NCI-H2227 treated with DMSO at 0.1 percent for 48 hours (cell line): ENCODE measurements at regions not wholly inside any gene's neighbourhood (a gene's known extent, or its start where the extent isn't known, plus 50 kb on each side); places are given as distances from the start of the nearest gene placed in this dataset.

Experiments used
- DNase-seq: peaks from one replicate; lab custom pipeline; 2025; lab: John Stamatoyannopoulos, UW

DNA sequence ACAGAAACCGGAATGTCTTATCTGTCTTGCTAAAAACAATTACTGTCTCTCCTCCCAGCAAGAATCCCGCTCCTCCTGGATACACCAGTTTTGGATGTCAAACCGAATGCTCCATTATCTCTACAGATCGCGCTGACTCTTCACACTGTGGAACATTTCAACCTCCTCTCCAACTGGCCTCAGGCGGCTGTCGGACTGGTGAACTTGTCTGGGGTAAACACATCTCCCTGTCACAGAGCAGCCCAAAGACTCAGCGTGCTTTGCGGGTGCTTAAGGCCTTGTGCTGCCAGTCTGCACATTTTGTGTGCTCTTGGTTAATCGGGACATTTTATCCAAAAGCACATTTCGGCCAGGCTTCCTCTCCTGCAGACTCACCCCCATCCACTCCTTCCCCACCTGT is 173.1 kb downstream of the ICOS start:
- DNase-seq, result peak; percentile 29

DNA sequence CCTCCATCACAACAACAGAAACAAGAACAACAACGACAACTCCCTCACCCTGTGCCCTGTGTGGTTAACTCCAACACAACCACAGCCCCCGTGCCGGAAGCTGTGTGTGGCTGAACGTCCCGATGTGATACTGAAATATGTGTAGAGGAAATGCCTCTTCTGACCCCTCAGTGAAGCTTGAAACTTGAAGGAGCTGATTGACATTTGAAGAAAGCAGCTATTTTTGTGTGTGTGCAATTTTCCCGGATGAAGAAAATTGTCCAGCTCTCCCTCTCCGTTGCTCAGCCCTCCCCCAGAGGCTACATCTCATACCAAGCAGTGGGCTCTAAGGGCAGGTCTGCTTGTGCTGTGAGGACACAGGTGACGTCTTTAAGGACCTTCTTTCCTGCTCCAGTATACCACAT is 173.8 kb downstream of the ICOS start:
- peak; percentile 84 for DNase-seq

- DNase-seq, result no peak
Observed at GRCh38 chr2:204110751-204111516, 174.4 kb downstream of the ICOS start.

GRCh38 chr2:204112084-204112770 is 175.7 kb downstream of the ICOS start:
- no peak for DNase-seq

DNA sequence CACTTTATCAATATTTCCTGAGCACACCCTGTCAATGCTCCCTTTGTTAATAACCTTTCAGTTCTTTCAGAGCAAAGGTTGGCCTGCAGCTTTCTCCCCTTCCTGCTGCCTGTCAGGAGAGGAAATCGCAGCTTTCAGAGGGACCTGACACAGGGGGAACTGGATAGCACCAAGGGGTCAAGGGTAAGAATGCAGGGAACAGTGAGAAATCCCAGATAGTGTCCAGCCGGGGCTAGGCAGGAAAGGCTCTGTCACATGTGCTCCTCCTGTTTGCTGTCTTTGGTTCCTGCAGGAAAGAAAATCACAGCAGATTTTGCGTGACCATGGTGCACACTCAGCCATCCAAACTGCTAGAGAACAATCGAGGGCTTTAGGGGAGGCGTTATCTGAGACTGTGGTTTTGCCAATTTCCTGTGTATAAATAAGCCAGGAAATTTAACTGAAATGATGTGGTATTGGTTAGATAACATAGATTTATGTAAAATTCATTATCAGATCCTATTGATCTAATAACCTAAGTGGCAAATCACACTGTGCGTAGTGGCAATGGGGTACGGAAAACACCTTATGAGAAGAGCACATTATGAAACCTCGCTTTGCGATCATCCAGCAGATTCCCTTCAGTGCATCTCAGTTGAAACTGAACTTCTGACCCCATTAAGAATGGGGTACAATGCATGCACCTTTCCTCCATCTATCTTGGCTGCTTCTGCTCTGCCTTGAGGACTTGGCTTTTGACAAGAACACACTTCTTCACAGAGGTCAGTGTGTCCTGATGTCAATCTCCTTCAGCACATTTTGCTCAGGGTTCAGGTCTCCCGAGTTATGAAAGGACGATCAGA is 178.0 kb downstream of the ICOS start:
- no peak for DNase-seq

DNA sequence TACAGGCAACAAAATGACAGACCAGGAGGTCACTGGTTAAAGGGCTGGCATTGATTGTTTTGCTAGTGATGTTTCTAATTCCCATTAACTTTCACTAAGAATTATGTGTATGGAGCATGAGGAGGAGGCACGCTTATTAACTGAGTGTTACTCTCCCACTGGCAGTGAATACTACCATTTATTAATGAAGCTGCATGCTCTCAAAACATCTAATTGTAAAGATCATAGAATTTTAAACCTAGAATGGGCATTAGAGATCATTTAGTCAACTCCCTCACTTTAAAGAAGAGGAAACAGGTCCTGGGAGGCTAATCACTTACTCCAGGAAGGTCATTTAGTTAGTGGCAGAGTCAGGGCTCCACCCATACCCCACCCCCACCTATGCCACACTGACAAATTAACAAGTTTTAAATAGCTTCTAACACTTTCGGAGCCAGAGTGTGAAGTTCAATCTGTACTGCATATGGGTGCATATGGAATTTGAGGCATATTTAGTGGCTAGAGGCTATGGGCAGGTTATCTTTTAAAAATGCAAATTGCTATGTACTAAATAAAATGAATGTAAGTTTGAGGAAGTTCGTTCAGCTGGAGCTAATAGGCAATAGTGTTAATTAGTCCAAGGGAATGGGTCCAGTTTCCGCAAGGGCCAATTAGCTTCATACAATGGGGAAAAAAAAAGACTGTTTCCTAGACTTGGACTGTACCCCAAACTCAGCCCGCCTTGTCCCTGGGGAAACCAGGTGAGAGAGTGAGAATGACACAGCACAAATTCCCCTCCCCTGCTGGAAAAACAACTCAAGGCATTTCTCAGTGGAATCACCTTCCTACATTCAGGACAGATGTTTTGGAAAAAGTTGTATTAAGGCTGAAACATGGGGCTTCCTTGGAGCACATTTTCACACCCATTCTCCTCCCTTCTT is 178.8 kb downstream of the ICOS start:
- no peak for DNase-seq

GRCh38 chr2:204116159-204116792 is 179.7 kb downstream of the ICOS start:
- no peak for DNase-seq

- DNase-seq, result no peak
Observed at GRCh38 chr2:204122425-204122824, 185.9 kb downstream of the ICOS start.

DNA sequence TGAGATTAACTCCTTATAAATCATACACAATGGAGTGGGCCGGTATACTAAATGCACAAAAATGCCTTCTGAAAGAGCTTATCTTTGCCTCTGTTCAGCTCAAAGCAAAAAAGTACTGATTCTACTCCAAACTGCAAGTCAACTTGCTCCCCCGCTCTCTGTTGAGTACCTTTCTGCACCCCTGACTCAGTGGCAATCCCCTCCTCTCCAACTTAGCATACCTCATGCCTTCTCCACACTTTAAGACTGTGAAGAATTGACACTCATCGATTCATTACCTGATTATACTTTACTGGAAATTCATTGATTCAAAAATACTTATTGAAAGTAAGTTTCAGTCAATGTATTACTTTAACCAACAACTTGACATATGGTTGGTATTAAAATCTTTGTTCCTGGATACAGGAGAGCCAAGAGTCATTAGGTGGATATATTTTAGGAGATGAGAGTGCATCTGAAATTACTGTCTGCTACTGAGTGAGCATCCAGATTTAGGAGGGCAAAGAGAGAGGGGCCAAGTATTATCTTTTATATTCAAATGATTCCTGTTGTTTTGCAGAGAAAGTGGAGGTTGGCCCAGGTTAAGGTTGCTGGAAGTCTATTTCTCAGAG is 187.7 kb downstream of the ICOS start:
- DNase-seq, result no peak

DNA sequence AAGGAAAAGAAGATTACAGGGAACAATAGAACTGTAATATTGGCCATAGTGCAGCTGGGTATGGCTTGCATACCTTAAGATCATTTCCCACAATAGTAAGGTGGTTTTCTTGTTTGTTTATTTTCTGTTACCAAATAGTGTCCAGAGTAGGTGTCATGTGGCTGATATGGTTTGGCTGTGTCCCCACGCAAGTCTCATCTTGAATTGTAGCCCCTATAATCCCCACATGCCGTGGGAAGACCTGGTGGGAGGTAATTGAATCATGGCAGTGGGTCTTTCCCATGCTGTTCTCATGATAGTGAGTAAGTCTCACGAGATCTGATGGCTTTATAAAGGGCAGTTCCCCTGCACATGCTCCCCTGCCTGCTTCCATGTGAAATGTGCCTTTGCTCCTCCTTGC is 190.1 kb downstream of the ICOS start:
- DNase-seq, result no peak

GRCh38 chr2:204127238-204127637 is 190.7 kb downstream of the ICOS start:
- DNase-seq, result no peak

- DNase-seq, result no peak
Observed at GRCh38 chr2:204129591-204130294, 193.2 kb downstream of the ICOS start.

GRCh38 chr2:204131621-204132020 is 195.1 kb downstream of the ICOS start:
- DNase-seq, result no peak

GRCh38 chr2:204133476-204133875 is 196.9 kb downstream of the ICOS start:
- DNase-seq, result no peak

GRCh38 chr2:204134421-204134820 is 197.9 kb downstream of the ICOS start:
- DNase-seq, result no peak

DNA sequence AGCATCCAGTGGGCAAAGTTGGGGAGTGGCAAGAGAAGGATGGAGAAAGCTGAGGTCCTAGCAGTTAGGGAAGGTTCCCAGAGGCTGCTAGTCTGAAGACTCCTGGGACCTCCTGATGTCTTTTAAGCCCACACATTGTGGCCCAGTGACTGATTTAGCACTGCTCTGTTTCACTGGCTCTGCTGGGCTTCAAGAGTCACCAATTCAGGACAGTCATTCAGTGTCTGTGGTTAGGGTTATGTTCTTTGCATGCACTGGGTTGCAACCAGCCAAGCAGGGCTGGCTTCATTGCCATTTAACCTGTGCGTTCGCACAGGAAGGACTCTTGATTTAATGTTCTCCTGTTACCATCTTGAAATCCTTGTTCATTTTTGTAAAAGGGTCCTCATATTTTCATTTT is 199.2 kb downstream of the ICOS start:
- no peak for DNase-seq

- DNase-seq, result no peak
Observed at GRCh38 chr2:204138206-204138605, 201.6 kb downstream of the ICOS start.

GRCh38 chr2:204140246-204140645 is 203.7 kb downstream of the ICOS start:
- DNase-seq, result no peak

DNA sequence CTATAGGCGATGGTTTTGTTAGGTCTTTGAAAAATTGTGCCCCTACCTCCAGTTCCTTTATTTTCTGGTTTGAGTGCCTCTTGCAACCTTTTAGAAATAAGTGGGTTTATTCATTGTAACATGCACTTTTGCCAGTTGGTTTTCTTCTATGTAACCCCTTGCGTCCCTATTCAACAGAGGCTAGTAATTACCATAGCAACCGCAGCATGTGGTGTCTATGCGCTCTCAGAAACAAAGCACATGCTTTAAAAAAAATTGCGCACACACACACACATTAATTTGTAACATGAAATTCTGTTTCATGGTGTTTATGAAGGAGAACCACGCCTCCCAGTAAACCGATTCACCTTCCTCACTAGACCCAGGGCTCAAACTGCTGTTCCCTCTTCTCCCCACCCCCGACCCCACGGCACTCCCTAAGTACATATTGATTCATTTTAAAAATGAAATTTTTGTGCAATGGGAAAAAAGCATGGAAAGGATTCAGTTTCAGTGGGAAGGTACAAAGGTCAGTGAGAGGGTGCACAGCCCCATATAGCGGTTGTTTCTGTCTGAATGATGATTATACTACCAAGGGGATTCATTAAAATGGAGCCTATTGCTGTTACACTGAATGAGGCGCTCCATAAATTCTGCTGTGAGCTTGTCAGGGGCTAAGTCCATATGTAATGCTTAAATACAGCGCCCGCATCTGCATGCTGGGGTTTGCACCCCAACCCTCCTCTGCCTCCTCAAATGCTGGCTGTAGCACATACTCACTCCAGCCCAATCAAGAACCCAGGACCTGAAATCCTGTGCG is 206.9 kb downstream of the ICOS start:
- peak; percentile 92 for DNase-seq
